ES-I3 (cell line): ENCODE measurements at regions not wholly inside any gene's neighbourhood (a gene's known extent, or its start where the extent isn't known, plus 50 kb on each side); places are given as distances from the start of the nearest gene placed in this dataset.
"Not testable (repeated sequence)": the region's sequence is repeated elsewhere in the genome, so short reads cannot be mapped to it uniquely, and the experiment has no call there.

Experiments used
- H3K36me3 ChIP-seq: 2 replicates; pipeline ENCODE4 v1.6.1; 2013; ENCODE audit warnings: mild to moderate bottlenecking, low read length, control low read depth, moderate library complexity; ENCODE audit not compliant: insufficient read depth
- H3K4me1 ChIP-seq: 2 replicates; pipeline ENCODE4 v1.6.1; 2013; ENCODE audit warnings: mild to moderate bottlenecking, control low read depth, low read length; ENCODE audit not compliant: insufficient read depth
- H3K9ac ChIP-seq: 2 replicates; pipeline ENCODE4 v1.6.1; 2013; ENCODE audit warnings: low read depth, mild to moderate bottlenecking, low read length, moderate library complexity
- H3K9me3 ChIP-seq: 2 replicates; pipeline ENCODE4 v1.6.1; 2013; ENCODE audit warnings: mild to moderate bottlenecking, low read length, moderate library complexity; ENCODE audit not compliant: control insufficient read depth, insufficient read depth

GRCh38 chr16:58820411-58820810, 86.3 kb upstream of the GOT2 start:
- Histone ChIP-seq H3K9me3 (no peaks in the 10 kb centered on the region; the same call in 1 of the 2 replicates), H3K36me3 (no peaks in the 10 kb centered on the region), H3K9ac (no peak overlapping the region), H3K4me1 (peaks cover 4% of the 10 kb centered on the region; the same call in 1 of the 2 replicates)

- no peak overlapping the region for H3K9ac ChIP-seq
- H3K9me3 ChIP-seq: no peaks in the 10 kb centered on the region
- H3K4me1 ChIP-seq: peaks cover 4% of the 10 kb centered on the region; the same call in 1 of the 2 replicates
- no peaks in the 10 kb centered on the region for H3K36me3 ChIP-seq
Measured at GRCh38 chr16:58815181-58815888, 81.2 kb upstream of the GOT2 start.

GRCh38 chr16:58814348-58814801, 80.3 kb upstream of the GOT2 start:
- no peaks in the 10 kb centered on the region for H3K9me3 ChIP-seq
- H3K9ac ChIP-seq: peak overlapping the region; percentile 40
- no peaks in the 10 kb centered on the region for H3K36me3 ChIP-seq
- peaks cover 4% of the 10 kb centered on the region; the same call in 1 of the 2 replicates for H3K4me1 ChIP-seq

- H3K36me3 ChIP-seq: no peaks in the 10 kb centered on the region
- no peaks in the 10 kb centered on the region for H3K4me1 ChIP-seq
- H3K9ac ChIP-seq: no peak overlapping the region
- H3K9me3 ChIP-seq: peaks cover 5% of the 10 kb centered on the region; the same call in 1 of the 2 replicates
Measured at GRCh38 chr16:58809213-58809612, 75.1 kb upstream of the GOT2 start.

- Histone ChIP-seq H3K4me1 (no peaks in the 10 kb centered on the region), H3K9me3 (peaks cover 7% of the 10 kb centered on the region; the same call in 1 of the 2 replicates), H3K36me3 (no peaks in the 10 kb centered on the region), H3K9ac (no peak overlapping the region)
Measured at GRCh38 chr16:58807276-58807675, 73.2 kb upstream of the GOT2 start.

- Histone ChIP-seq H3K9me3 (peaks cover 6% of the 10 kb centered on the region; the same call in 1 of the 2 replicates), H3K9ac (no peak overlapping the region), H3K36me3 (no peaks in the 10 kb centered on the region), H3K4me1 (no peaks in the 10 kb centered on the region)
Measured at GRCh38 chr16:58801838-58802237, 67.7 kb upstream of the GOT2 start.

GRCh38 chr16:58797137-58797801, 63.2 kb upstream of the GOT2 start:
- Histone ChIP-seq H3K9ac (no peak overlapping the region), H3K36me3 (no peaks in the 10 kb centered on the region), H3K4me1 (no peaks in the 10 kb centered on the region), H3K9me3 (no peaks in the 10 kb centered on the region)

GRCh38 chr16:58793366-58793765, 59.2 kb upstream of the GOT2 start:
- Histone ChIP-seq H3K36me3 (no peaks in the 10 kb centered on the region), H3K4me1 (peaks cover 4% of the 10 kb centered on the region; the same call in 1 of the 2 replicates), H3K9me3 (no peaks in the 10 kb centered on the region), H3K9ac (no peak overlapping the region)

GRCh38 chr16:58792188-58792587, 58.1 kb upstream of the GOT2 start:
- Histone ChIP-seq H3K4me1 (peaks cover 4% of the 10 kb centered on the region; the same call in 1 of the 2 replicates), H3K36me3 (no peaks in the 10 kb centered on the region), H3K9ac (no peak overlapping the region), H3K9me3 (no peaks in the 10 kb centered on the region)

- H3K36me3 ChIP-seq, H3K9ac ChIP-seq, H3K4me1 ChIP-seq, H3K9me3 ChIP-seq: not testable (repeated sequence)
Measured at GRCh38 chr16:58790816-58791557, 56.9 kb upstream of the GOT2 start.

GRCh38 chr16:58789351-58789750, 55.2 kb upstream of the GOT2 start:
- Histone ChIP-seq H3K9me3 (no peaks in the 10 kb centered on the region), H3K36me3 (no peaks in the 10 kb centered on the region), H3K4me1 (peaks cover 4% of the 10 kb centered on the region; the same call in 1 of the 2 replicates), H3K9ac (no peak overlapping the region)
